ENCODE measurements at regions not wholly inside any gene's neighbourhood (a gene's known extent, or its start where the extent isn't known, plus 50 kb on each side); places are given as distances from the start of the nearest gene placed in this dataset.

- H3K4me3 Mint-ChIP-seq = no peak overlapping the region
Observed at GRCh38 chr4:123651536-123652180, 255.1 kb downstream of the SPRY1 start.

GRCh38 chr4:123652476-123652875 lies 255.9 kb downstream of the SPRY1 start:
- Mint-ChIP-seq H3K27me3 (ENCODE audit: low read depth) (peaks cover 4% of the 10 kb centered on the region), H3K4me1 (peaks cover 20% of the 10 kb centered on the region), H3K36me3 (peaks cover 30% of the 10 kb centered on the region), H3K27ac (no peak overlapping the region), H3K4me3 (no peak overlapping the region), H3K9me3 (peaks cover 27% of the 10 kb centered on the region)
- ChIA-PET POLR2A (no interaction called here), CTCF (no interaction called here)
- DNase-seq (ENCODE audit: low spot score) (no peak), ATAC-seq (no peak)
- TF ChIP-seq ATF2 (CRISPR knock-in tag; IDR thresholded peaks at IDR 0.05; ENCODE audit: borderline replicate concordance, low read depth) (no peak), GRHL2 (CRISPR knock-in tag; IDR thresholded peaks at IDR 0.05; ENCODE audit: insufficient replicate concordance, severe bottlenecking) (no peak), FOXP4 (CRISPR knock-in tag; IDR thresholded peaks at IDR 0.05) (no peak), IRF1 (CRISPR knock-in tag; IDR thresholded peaks at IDR 0.05) (no peak), AR (CRISPR knock-in tag; IDR thresholded peaks at IDR 0.05) (no peak)

More at GRCh38 chr4:123651536-123652180, 255.1 kb downstream of the SPRY1 start:
- TF ChIP-seq E2F5 (CRISPR knock-in tag; IDR thresholded peaks at IDR 0.05) (no peak), NR2C2 (CRISPR knock-in tag; IDR thresholded peaks at IDR 0.05) (no peak), ZNF263 (CRISPR knock-in tag; IDR thresholded peaks at IDR 0.05; ENCODE audit: low read depth) (no peak), TCF7 (CRISPR knock-in tag; IDR thresholded peaks at IDR 0.05; ENCODE audit: low read depth) (no peak), ZNF512 (CRISPR knock-in tag; IDR thresholded peaks at IDR 0.05; ENCODE audit: borderline replicate concordance) (no peak), GRHL2 (CRISPR knock-in tag; IDR thresholded peaks at IDR 0.05; ENCODE audit: insufficient replicate concordance, severe bottlenecking) (no peak), CBFB (CRISPR knock-in tag; IDR thresholded peaks at IDR 0.05; ENCODE audit: low read depth) (no peak), JUN (CRISPR knock-in tag; IDR thresholded peaks at IDR 0.05) (no peak), FOXP1 (CRISPR knock-in tag; IDR thresholded peaks at IDR 0.05; ENCODE audit: borderline replicate concordance) (no peak), MAX (CRISPR knock-in tag; IDR thresholded peaks at IDR 0.05) (no peak), E2F1 (CRISPR knock-in tag; IDR thresholded peaks at IDR 0.05) (no peak), MXD4 (CRISPR knock-in tag; IDR thresholded peaks at IDR 0.05; ENCODE audit: borderline replicate concordance) (no peak), HMGA2 (CRISPR knock-in tag; IDR thresholded peaks at IDR 0.05) (no peak), ZNF317 (CRISPR knock-in tag; IDR thresholded peaks at IDR 0.05; ENCODE audit: borderline replicate concordance, low read depth) (no peak), SOX15 (CRISPR knock-in tag; IDR thresholded peaks at IDR 0.05) (no peak), KAT7 (CRISPR knock-in tag; IDR thresholded peaks at IDR 0.05; ENCODE audit: borderline replicate concordance) (no peak)
- Mint-ChIP-seq H3K36me3 (peaks cover 22% of the 10 kb centered on the region), H3K4me1 (peaks cover 20% of the 10 kb centered on the region), H3K27me3 (ENCODE audit: low read depth) (no peaks in the 10 kb centered on the region), H3K27ac (no peak overlapping the region), H3K9me3 (peaks cover 20% of the 10 kb centered on the region)
- ChIA-PET CTCF (no interaction called here), POLR2A (no interaction called here)
- DNase-seq (ENCODE audit: low spot score) (no peak), ATAC-seq (no peak)

Data from WTC11 (cell line).